ENCODE measurements at regions not wholly inside any gene's neighbourhood (a gene's known extent, or its start where the extent isn't known, plus 50 kb on each side); places are given as distances from the start of the nearest gene placed in this dataset.

DNA sequence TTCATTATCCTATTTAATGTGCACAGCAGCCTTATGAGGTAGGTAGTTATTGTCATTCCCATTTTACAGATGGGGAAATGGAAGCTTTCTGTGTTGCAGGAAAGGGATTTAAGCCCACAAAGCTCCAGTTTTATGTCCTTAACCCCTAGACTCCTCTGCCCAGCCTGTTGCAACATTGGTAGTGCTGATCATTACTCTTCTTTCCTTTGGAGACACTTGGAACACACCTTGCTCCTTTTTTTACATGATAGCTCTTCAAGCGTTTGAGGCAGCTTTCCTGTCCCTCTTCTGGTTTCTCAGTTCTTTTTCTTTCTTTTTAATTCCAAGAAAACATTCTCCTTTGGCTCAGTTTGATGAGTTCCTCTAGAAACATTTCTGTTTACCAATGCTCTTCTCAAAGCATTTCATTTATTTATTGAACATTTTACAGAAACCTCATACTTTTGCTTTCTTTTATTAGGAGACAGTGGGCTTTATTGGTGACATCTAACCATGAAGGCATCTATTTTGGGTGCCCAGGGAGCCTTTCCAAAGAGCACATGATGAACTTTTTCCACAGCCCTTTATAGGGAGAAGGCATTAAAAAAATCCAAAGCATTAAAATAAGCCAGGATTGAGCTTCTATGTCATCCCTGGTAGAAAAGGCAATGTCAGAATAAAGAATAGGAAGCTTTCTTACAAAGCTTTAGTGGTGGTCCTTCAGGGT lies 218.0 kb downstream of the TMEM38B start:
- POLR2A ChIA-PET = no interaction called here
- TF ChIP-seq, protein P1, sequence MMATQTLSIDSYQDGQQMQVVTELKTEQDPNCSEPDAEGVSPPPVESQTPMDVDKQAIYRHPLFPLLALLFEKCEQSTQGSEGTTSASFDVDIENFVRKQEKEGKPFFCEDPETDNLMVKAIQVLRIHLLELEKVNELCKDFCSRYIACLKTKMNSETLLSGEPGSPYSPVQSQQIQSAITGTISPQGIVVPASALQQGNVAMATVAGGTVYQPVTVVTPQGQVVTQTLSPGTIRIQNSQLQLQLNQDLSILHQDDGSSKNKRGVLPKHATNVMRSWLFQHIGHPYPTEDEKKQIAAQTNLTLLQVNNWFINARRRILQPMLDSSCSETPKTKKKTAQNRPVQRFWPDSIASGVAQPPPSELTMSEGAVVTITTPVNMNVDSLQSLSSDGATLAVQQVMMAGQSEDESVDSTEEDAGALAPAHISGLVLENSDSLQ (IDR thresholded peaks at IDR 0.05) = no peak
- no peak for TF ChIP-seq HDGF (IDR thresholded peaks at IDR 0.05; ENCODE audit: borderline replicate concordance)
- no peak for TF ChIP-seq NFRKB (IDR thresholded peaks at IDR 0.05)
- no peak for TF ChIP-seq SP1 (IDR thresholded peaks at IDR 0.05)
- TF ChIP-seq TARDBP (IDR thresholded peaks at IDR 0.05) = no peak
- TF ChIP-seq ZNF384 (IDR thresholded peaks at IDR 0.05) = no peak
- TF ChIP-seq FOXM1 (IDR thresholded peaks at IDR 0.05; ENCODE audit: borderline replicate concordance) = no peak
- no peak for TF ChIP-seq CTBP1 (IDR thresholded peaks at IDR 0.05; ENCODE audit: borderline replicate concordance)
- no peak for TF ChIP-seq LEF1 (IDR thresholded peaks at IDR 0.05; ENCODE audit: borderline replicate concordance)
- TF ChIP-seq BHLHE40 (IDR thresholded peaks at IDR 0.05; ENCODE audit: borderline replicate concordance) = no peak
- TF ChIP-seq FOXA1 (IDR thresholded peaks at IDR 0.05) = no peak
- TF ChIP-seq ELF4 (IDR thresholded peaks at IDR 0.05) = no peak
- TF ChIP-seq FOXK2 (IDR thresholded peaks at IDR 0.05) = no peak
- no peak for TF ChIP-seq SUZ12 (IDR thresholded peaks at IDR 0.05)
- TF ChIP-seq L3MBTL2 (conservative IDR thresholded peaks at IDR 0.05) = no peak
- TF ChIP-seq ARNT (IDR thresholded peaks at IDR 0.05) = no peak
- CTCF ChIA-PET = no interaction called here
- DNase-seq (ENCODE audit: extremely low spot score) = no peak

DNA sequence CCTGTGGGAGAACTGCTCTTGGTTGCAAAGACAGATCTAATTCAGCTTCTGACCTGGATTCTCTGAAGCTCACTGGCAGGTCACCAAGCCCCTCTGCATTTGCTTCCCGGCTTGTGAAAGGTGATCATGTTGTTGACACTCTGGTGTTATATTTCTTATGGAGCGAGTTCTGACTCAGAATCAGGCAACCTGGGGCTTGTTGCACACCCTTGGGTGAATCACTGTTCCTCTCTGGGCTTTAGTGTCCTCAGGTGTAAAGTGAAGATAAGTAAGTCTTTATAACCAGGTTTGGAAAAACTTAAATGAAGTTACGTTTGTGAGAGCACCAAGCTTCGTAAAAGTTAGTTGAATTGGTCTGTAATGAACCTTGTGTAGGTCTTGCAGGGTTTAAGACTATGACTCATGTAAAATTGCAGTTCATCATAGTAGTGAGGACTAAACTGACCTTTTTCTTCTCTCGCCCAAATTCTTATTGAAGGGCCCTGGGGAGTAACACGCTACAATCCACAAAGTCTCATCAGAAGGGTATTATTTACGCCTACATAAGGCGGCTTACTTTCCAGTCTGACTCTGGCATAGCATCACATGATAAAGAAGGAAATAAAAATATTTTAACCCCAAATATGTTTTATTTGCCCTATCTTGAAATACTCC lies 218.6 kb downstream of the TMEM38B start:
- ChIA-PET POLR2A (no interaction called here), CTCF (no interaction called here)
- no peak for TF ChIP-seq FOXA1 (IDR thresholded peaks at IDR 0.05)
- TF ChIP-seq SUZ12 (IDR thresholded peaks at IDR 0.05) = no peak
- no peak for DNase-seq (ENCODE audit: extremely low spot score)

DNA sequence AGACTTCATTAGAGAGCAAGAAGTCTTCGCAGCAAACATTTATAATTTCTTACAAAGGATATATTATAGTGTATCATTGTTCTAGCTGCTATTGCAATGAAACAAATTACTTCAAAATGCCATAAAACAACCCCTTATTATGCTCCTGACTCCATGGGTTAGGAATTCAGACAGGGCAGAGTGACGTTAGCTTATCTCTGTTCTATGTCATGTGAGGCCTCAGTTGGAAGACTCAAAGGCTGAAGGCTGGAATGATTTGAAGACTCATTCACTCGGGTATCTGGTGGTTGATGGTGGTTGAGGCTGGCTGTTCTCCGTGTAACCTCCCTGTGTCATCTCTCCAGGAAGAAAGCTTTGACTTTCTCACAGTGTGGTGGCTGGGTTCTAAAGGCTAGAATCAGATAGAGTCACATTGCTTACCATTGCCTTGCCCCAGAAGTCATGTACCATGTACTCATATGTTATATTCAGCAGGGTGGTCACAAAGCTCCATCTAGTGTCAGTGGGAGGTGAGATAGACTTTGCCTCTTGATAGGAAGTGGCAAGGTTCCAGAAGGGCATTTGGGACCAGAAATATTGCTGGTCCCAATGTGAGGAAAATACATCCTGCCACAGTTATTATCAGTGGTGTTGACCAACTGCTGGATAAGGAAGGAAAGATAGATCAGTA lies 226.9 kb downstream of the TMEM38B start:
- DNase-seq (ENCODE audit: extremely low spot score) = no peak

DNA sequence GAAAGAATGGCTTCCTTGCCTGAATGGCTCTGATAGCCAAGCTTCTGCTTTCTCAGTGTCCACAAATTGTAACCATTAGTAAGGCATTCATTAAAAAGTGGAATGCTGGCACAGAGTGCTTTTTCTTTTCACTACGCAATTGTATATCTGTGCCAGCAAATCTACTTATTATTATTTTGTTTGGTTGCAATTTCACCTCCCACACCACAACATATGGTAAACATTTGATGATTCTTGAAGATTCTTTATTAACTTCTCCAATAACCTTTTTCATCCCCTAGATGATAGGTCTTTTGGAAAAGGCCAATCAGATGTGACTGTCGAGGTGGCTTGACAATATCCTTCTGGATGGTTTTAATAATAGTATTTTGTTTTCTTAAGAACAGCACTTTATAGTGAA lies 234.1 kb downstream of the TMEM38B start:
- CTCF ChIA-PET = no interaction called here
- TF ChIP-seq TARDBP (IDR thresholded peaks at IDR 0.05) = no peak
- no peak for TF ChIP-seq SP1 (IDR thresholded peaks at IDR 0.05)
- TF ChIP-seq, protein P1 (IDR thresholded peaks at IDR 0.05) = no peak
- no peak for TF ChIP-seq CTBP1 (IDR thresholded peaks at IDR 0.05; ENCODE audit: borderline replicate concordance)
- TF ChIP-seq FOXM1 (IDR thresholded peaks at IDR 0.05; ENCODE audit: borderline replicate concordance) = no peak
- POLR2A ChIA-PET = no interaction called here
- DNase-seq (ENCODE audit: extremely low spot score) = no peak

More for the DNA sequence above, 226.9 kb downstream of the TMEM38B start:
- ChIA-PET POLR2A (interaction anchor here (0.7 kb wide), 1 partner anchor 10 kb away, joined by 3 read pairs; no protein-coding TSS in a partner anchor), CTCF (no interaction called here)
- TF ChIP-seq LEF1 (IDR thresholded peaks at IDR 0.05; ENCODE audit: borderline replicate concordance) (no peak), SP1 (IDR thresholded peaks at IDR 0.05) (no peak), BHLHE40 (IDR thresholded peaks at IDR 0.05; ENCODE audit: borderline replicate concordance) (no peak), ELF4 (IDR thresholded peaks at IDR 0.05) (no peak), CTBP1 (IDR thresholded peaks at IDR 0.05; ENCODE audit: borderline replicate concordance) (no peak), FOXA1 (IDR thresholded peaks at IDR 0.05) (no peak), HDGF (IDR thresholded peaks at IDR 0.05; ENCODE audit: borderline replicate concordance) (no peak), FOXK2 (IDR thresholded peaks at IDR 0.05) (no peak), L3MBTL2 (conservative IDR thresholded peaks at IDR 0.05) (no peak), ZNF384 (IDR thresholded peaks at IDR 0.05) (no peak)

DNA sequence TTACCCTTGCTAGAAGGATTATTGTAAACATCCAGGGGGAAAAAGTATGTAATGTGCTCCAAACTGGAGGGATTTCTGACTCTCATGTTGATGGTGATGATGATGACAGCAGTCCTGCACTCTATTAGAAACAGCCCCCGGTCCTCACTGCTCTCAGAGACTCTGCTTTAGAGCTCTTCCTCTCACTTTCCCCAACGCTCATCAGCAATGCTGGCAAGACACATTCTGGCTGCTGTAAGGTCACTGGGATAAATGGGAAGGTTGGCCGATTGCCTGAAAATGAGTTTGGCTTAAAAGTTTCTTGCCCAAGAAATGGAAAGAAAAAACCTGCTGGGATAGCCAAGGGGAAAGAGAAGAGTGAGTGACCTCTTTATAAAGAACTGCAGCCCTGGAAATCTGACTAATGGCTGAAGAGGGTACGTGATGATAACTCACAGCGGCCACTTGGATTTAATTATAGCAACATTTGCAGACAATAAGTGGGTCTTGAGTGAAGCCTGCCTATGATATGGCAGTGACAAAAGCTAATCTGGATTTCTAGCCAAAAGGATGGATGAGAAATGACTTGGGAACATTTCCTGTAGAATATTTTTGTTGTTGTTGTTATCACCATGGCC lies 235.8 kb downstream of the TMEM38B start:
- ChIA-PET CTCF (no interaction called here), POLR2A (no interaction called here)
- TF ChIP-seq LEF1 (IDR thresholded peaks at IDR 0.05; ENCODE audit: borderline replicate concordance) (no peak), CTBP1 (IDR thresholded peaks at IDR 0.05; ENCODE audit: borderline replicate concordance) (no peak), NFRKB (IDR thresholded peaks at IDR 0.05) (no peak), FOXM1 (IDR thresholded peaks at IDR 0.05; ENCODE audit: borderline replicate concordance) (no peak), BHLHE40 (IDR thresholded peaks at IDR 0.05; ENCODE audit: borderline replicate concordance) (no peak)
- DNase-seq (ENCODE audit: extremely low spot score) = no peak

DNA sequence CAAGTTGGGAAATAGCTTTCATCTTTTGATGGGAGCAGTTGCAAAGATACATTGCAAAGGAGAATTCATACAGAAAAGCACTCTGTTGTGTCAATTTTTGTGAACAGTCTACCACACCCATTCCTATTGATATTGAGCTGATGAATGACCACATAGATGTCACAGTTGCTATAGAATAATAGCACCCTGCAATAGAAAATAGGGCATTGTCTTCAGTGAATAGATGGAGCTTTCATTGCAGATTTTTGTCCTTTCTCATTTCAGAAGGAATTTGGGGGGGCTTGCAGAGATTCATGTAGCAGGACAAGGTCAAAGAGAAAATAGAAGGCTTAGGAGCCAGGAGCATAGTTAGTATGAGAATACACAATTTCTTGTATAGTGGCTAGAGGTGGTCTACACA lies 237.9 kb downstream of the TMEM38B start:
- no peak for DNase-seq (ENCODE audit: extremely low spot score)
- POLR2A ChIA-PET = no interaction called here
- TF ChIP-seq ARNT (IDR thresholded peaks at IDR 0.05) = no peak
- TF ChIP-seq BHLHE40 (IDR thresholded peaks at IDR 0.05; ENCODE audit: borderline replicate concordance) = no peak
- no peak for TF ChIP-seq ELF4 (IDR thresholded peaks at IDR 0.05)
- TF ChIP-seq LEF1 (IDR thresholded peaks at IDR 0.05; ENCODE audit: borderline replicate concordance) = no peak
- TF ChIP-seq, protein P1 (IDR thresholded peaks at IDR 0.05) = no peak
- no peak for TF ChIP-seq L3MBTL2 (conservative IDR thresholded peaks at IDR 0.05)
- no peak for TF ChIP-seq NFRKB (IDR thresholded peaks at IDR 0.05)
- no peak for TF ChIP-seq ZNF384 (IDR thresholded peaks at IDR 0.05)
- TF ChIP-seq SUZ12 (IDR thresholded peaks at IDR 0.05) = no peak
- TF ChIP-seq CTBP1 (IDR thresholded peaks at IDR 0.05; ENCODE audit: borderline replicate concordance) = no peak
- TF ChIP-seq FOXK2 (IDR thresholded peaks at IDR 0.05) = no peak
- TF ChIP-seq FOXA1 (IDR thresholded peaks at IDR 0.05) = no peak
- no peak for TF ChIP-seq SP1 (IDR thresholded peaks at IDR 0.05)
- TF ChIP-seq HDGF (IDR thresholded peaks at IDR 0.05; ENCODE audit: borderline replicate concordance) = no peak
- no peak for TF ChIP-seq TARDBP (IDR thresholded peaks at IDR 0.05)
- TF ChIP-seq FOXM1 (IDR thresholded peaks at IDR 0.05; ENCODE audit: borderline replicate concordance) = no peak
- CTCF ChIA-PET = no interaction called here
